GM12878 (cell line): ENCODE measurements at regions not wholly inside any gene's neighbourhood (a gene's known extent, or its start where the extent isn't known, plus 50 kb on each side); places are given as distances from the start of the nearest gene placed in this dataset.

ENCODE experiments used
- ATAC-seq: fragments of 200-7000 bp; cut with Tn5 transposase; 3 replicates; pipeline ENCODE4 v1.9.1; 2020; ENCODE audit warnings: mild to moderate bottlenecking, moderate library complexity
- BruUV-seq: library from RNA; stranded (reverse); fragments of 400-500 nt; replicated peaks from 2 replicates; lab custom pipeline; 2021; lab: Mats Ljungman, UMichigan
- CTCF ChIA-PET: fragments of 300-600 bp; sonication (Branson Sonifier 250); formaldehyde crosslinking; extraction: SDS; loops from one replicate; lab custom pipeline; 2021; ENCODE audit warnings: inconsistent platforms; lab: Yijun Ruan, JAX
- POLR2A ChIA-PET: fragments of 350-600 bp; formaldehyde crosslinking; extraction: SDS; loops from one replicate; lab custom pipeline; 2021; ENCODE audit warnings: inconsistent platforms; lab: Charles Lee
- RAD21 ChIA-PET: fragments of 300-600 bp; sonication (Branson Sonifier 250); formaldehyde crosslinking; loops from one replicate; lab custom pipeline; 2023; ENCODE audit warnings: antibody characterized with exemption; ENCODE audit not compliant: unreplicated experiment; lab: Charles Lee
- SMC1A ChIA-PET: fragments of 300-600 bp; sonication (Branson Sonifier 250); formaldehyde crosslinking; loops from one replicate; lab custom pipeline; 2023; ENCODE audit not compliant: unreplicated experiment, uncharacterized antibody; lab: Charles Lee
- DNase-seq: peaks from one replicate; pipeline ENCODE4 v3.0.0-alpha.2; 2011; ENCODE audit warnings: low read depth, low spot score
- FAIRE-seq: peaks from 3 replicates; lab custom pipeline; 2011; peaks lifted over from hg19 to GRCh38; lab: Jason Lieb, UNC
- H2AFZ ChIP-seq: 2 replicates; pipeline ENCODE4 v1.6.0; 2011; ENCODE audit warnings: low read depth, low read length, control low read depth; ENCODE audit not compliant: control insufficient read depth
- H3K27ac ChIP-seq: 2 replicates; pipeline ENCODE4 v1.5.1; 2011; ENCODE audit warnings: control low read depth; ENCODE audit not compliant: control insufficient read depth, insufficient read depth
- H3K27me3 ChIP-seq, 2 experiments: replicated peaks in 1 of 2; 2 replicates each; pipeline versions ENCODE4 v1.6.0 to v1.6.1; 2011; ENCODE audit warnings: low read length in 1 of 2; ENCODE audit not compliant: control insufficient read depth in 2 of 2, insufficient read depth in 2 of 2
- H3K36me3 ChIP-seq, 2 experiments: 2 replicates each; pipeline ENCODE4 v1.5.1; 2011; ENCODE audit warnings: low read length in 1 of 2; ENCODE audit not compliant: control insufficient read depth in 2 of 2, insufficient read depth in 2 of 2
- H3K4me1 ChIP-seq: 2 replicates; pipeline ENCODE4 v1.6.1; 2011; ENCODE audit warnings: mild to moderate bottlenecking, low read length, moderate library complexity, mixed read lengths; ENCODE audit not compliant: control insufficient read depth, insufficient read depth
- H3K4me2 ChIP-seq: 2 replicates; pipeline ENCODE4 v1.6.0; 2011; ENCODE audit warnings: control low read depth; ENCODE audit not compliant: control insufficient read depth, insufficient read depth
- H3K4me3 ChIP-seq: fragments of 200-600 bp; sonication (generic); 2 replicates; pipeline ENCODE4 v1.5.1; 2016
- H3K79me2 ChIP-seq: 2 replicates; pipeline ENCODE4 v1.6.0; 2011; ENCODE audit warnings: low read length; ENCODE audit not compliant: control insufficient read depth, insufficient read depth
- H3K9ac ChIP-seq: 2 replicates; pipeline ENCODE4 v1.8.0; 2011; ENCODE audit warnings: low read length, control low read depth, mixed read lengths; ENCODE audit not compliant: control insufficient read depth, insufficient read depth
- H3K9me3 ChIP-seq: replicated peaks from 3 replicates; pipeline ENCODE4 v1.5.1; 2011; ENCODE audit warnings: mild to moderate bottlenecking, low read length; ENCODE audit not compliant: control insufficient read depth, insufficient read depth
- H4K20me1 ChIP-seq: 2 replicates; pipeline ENCODE4 v1.6.0; 2011; ENCODE audit not compliant: control insufficient read depth, insufficient read depth
- CBX5 ChIP-seq: sonication (generic); IDR thresholded peaks from 2 replicates; pipeline ENCODE4 v1.6.1; 2016; ENCODE audit warnings: low read depth, moderate library complexity, mild to moderate bottlenecking, inconsistent platforms
- DPF2 ChIP-seq: fragments of 450-650 bp; IDR thresholded peaks from 2 replicates; pipeline ENCODE4 v1.6.1; 2017; ENCODE audit warnings: mild to moderate bottlenecking
- EGR1 ChIP-seq, 2 experiments: IDR thresholded peaks; 1 replicate in 1 of 2; 2 replicates in 1 of 2; pipeline ENCODE4 v1.6.1; 2011 to 2012; ENCODE audit warnings: low read depth in 2 of 2, low read length in 2 of 2, borderline replicate concordance in 1 of 2, mild to moderate bottlenecking in 1 of 2, moderate library complexity in 1 of 2
- FOXK2 ChIP-seq: fragments of 450-650 bp; IDR thresholded peaks from 2 replicates; pipeline ENCODE4 v1.6.1; 2017; ENCODE audit warnings: mild to moderate bottlenecking, moderate library complexity
- FOXM1 ChIP-seq: IDR thresholded peaks from 2 replicates; pipeline ENCODE4 v1.6.1; 2012; ENCODE audit warnings: low read depth, mild to moderate bottlenecking, inconsistent platforms, low read length, moderate library complexity
- JUNB ChIP-seq: IDR thresholded peaks from 2 replicates; pipeline ENCODE4 v1.6.1; 2016; ENCODE audit warnings: antibody characterized with exemption, mild to moderate bottlenecking
- MEF2B ChIP-seq: fragments of 450-650 bp; IDR thresholded peaks from 2 replicates; pipeline ENCODE4 v1.6.1; 2018; ENCODE audit warnings: mild to moderate bottlenecking, moderate library complexity; ENCODE audit not compliant: partially characterized antibody, poor library complexity, severe bottlenecking
- NBN ChIP-seq: fragments of 450-650 bp; IDR thresholded peaks from 2 replicates; pipeline ENCODE4 v1.6.1; 2016
- STAT1 ChIP-seq: fragments of 450-650 bp; conservative IDR thresholded peaks from 2 replicates; pipeline ENCODE4 v1.6.1; 2014; ENCODE audit warnings: antibody characterized with exemption, mild to moderate bottlenecking
- TCF7 ChIP-seq: IDR thresholded peaks from 2 replicates; pipeline ENCODE4 v1.6.1; 2014; ENCODE audit warnings: antibody characterized with exemption, borderline replicate concordance
- WGBS: methylation state at CpG from one replicate; pipeline ENCODE4 v1.1.6; 2016; ENCODE audit warnings: low lambda C conversion rate; ENCODE audit not compliant: insufficient replicate concordance, insufficient coverage; ENCODE audit errors: missing lambda C conversion rate; 5-methylcytosine and 5-hydroxymethylcytosine counted together
- in situ Hi-C: fragments of 300-500 bp; cut with MboI; formaldehyde crosslinking; loops from 9 replicates; pipeline ENCODE4 v1.14.3; 2018; ENCODE audit warnings: mixed read lengths
- intact Hi-C: fragments of 100-400 bp; cut with micrococcal nuclease; formaldehyde crosslinking; loops from one replicate; pipeline ENCODE4 v1.14.2; 2022; ENCODE audit not compliant: unreplicated experiment
- TF ChIP-seq, protein P1 (sequence below): fragments of 150-350 bp; IDR thresholded peaks from 2 replicates; pipeline ENCODE4 v1.6.1; 2014; ENCODE audit warnings: mild to moderate bottlenecking, low read depth, low read length
- TF ChIP-seq, protein P2 (sequence below): IDR thresholded peaks from 2 replicates; pipeline ENCODE4 v1.6.1; 2012; ENCODE audit warnings: low read depth, low read length, improper control_type of control experiment
- TF ChIP-seq, protein P3 (sequence below): fragments of 450-650 bp; formaldehyde crosslinking; IDR thresholded peaks from 2 replicates; pipeline ENCODE4 v1.5.0; 2022; ENCODE audit warnings: mild to moderate bottlenecking, missing genetic modification characterization
- TF ChIP-seq, protein P4 (sequence below): fragments of 450-650 bp; conservative IDR thresholded peaks from 2 replicates; pipeline ENCODE4 v1.6.1; 2017; ENCODE audit warnings: mild to moderate bottlenecking, moderate library complexity

DNA sequence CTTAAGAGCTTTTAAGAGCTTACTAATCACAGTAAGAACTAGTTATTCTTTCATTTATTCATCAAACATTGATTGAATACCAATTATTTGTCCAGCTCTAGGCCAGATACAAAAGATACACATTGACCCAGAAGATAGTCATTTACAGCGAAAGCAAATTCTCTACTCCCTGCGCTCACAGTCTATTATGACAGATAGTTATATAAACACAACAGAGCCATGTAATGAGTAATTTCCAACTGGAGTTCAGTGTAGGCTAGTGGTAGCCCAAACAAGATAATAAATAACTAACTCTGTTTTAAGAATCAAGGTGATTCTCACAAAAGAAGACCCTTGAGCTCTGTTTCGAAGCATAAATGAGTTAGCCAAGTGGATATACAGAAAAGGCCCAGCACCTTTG is 397.8 kb upstream of the TLE4 start:
- Histone ChIP-seq H3K4me3 (no peak overlapping the region), H3K27me3 (no peaks in the 10 kb centered on the region), H3K79me2 (no peaks in the 10 kb centered on the region), H3K4me2 (no peak overlapping the region), H3K4me1 (no peaks in the 10 kb centered on the region), H3K27ac (no peak overlapping the region), H3K36me3 (no peaks in the 10 kb centered on the region), H3K9me3 (no peaks in the 10 kb centered on the region), H2AFZ (no peak overlapping the region), H3K9ac (no peak overlapping the region), H4K20me1 (no peaks in the 10 kb centered on the region)
- DNase-seq (no peak), ATAC-seq (no peak), FAIRE-seq (no peak)
- in situ Hi-C loops (no loop called here), intact Hi-C loops (no loop called here)
- SMC1A ChIA-PET = no interaction called here
- RAD21 ChIA-PET = no interaction called here
- POLR2A ChIA-PET = no interaction called here
- WGBS = 70% methylated on average over 3 of the region's 3 CpGs
- BruUV-seq = no TSS peak
- CTCF ChIA-PET = no interaction called here
- TF ChIP-seq, protein P1, sequence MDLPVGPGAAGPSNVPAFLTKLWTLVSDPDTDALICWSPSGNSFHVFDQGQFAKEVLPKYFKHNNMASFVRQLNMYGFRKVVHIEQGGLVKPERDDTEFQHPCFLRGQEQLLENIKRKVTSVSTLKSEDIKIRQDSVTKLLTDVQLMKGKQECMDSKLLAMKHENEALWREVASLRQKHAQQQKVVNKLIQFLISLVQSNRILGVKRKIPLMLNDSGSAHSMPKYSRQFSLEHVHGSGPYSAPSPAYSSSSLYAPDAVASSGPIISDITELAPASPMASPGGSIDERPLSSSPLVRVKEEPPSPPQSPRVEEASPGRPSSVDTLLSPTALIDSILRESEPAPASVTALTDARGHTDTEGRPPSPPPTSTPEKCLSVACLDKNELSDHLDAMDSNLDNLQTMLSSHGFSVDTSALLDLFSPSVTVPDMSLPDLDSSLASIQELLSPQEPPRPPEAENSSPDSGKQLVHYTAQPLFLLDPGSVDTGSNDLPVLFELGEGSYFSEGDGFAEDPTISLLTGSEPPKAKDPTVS = no peak
- TF ChIP-seq FOXM1 = no peak
- TF ChIP-seq, protein P2, sequence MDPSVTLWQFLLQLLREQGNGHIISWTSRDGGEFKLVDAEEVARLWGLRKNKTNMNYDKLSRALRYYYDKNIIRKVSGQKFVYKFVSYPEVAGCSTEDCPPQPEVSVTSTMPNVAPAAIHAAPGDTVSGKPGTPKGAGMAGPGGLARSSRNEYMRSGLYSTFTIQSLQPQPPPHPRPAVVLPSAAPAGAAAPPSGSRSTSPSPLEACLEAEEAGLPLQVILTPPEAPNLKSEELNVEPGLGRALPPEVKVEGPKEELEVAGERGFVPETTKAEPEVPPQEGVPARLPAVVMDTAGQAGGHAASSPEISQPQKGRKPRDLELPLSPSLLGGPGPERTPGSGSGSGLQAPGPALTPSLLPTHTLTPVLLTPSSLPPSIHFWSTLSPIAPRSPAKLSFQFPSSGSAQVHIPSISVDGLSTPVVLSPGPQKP = no peak
- TF ChIP-seq FOXK2 = no peak
- no peak for TF ChIP-seq TCF7
- TF ChIP-seq NBN = no peak
- no peak for TF ChIP-seq DPF2
- TF ChIP-seq, protein P3, sequence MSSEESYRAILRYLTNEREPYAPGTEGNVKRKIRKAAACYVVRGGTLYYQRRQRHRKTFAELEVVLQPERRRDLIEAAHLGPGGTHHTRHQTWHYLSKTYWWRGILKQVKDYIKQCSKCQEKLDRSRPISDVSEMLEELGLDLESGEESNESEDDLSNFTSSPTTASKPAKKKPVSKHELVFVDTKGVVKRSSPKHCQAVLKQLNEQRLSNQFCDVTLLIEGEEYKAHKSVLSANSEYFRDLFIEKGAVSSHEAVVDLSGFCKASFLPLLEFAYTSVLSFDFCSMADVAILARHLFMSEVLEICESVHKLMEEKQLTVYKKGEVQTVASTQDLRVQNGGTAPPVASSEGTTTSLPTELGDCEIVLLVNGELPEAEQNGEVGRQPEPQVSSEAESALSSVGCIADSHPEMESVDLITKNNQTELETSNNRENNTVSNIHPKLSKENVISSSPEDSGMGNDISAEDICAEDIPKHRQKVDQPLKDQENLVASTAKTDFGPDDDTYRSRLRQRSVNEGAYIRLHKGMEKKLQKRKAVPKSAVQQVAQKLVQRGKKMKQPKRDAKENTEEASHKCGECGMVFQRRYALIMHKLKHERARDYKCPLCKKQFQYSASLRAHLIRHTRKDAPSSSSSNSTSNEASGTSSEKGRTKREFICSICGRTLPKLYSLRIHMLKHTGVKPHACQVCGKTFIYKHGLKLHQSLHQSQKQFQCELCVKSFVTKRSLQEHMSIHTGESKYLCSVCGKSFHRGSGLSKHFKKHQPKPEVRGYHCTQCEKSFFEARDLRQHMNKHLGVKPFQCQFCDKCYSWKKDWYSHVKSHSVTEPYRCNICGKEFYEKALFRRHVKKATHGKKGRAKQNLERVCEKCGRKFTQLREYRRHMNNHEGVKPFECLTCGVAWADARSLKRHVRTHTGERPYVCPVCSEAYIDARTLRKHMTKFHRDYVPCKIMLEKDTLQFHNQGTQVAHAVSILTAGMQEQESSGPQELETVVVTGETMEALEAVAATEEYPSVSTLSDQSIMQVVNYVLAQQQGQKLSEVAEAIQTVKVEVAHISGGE (CRISPR knock-in tag) = no peak
- no peak for TF ChIP-seq STAT1
- TF ChIP-seq CBX5 = no peak
- TF ChIP-seq JUNB = no peak
- TF ChIP-seq, protein P4, sequence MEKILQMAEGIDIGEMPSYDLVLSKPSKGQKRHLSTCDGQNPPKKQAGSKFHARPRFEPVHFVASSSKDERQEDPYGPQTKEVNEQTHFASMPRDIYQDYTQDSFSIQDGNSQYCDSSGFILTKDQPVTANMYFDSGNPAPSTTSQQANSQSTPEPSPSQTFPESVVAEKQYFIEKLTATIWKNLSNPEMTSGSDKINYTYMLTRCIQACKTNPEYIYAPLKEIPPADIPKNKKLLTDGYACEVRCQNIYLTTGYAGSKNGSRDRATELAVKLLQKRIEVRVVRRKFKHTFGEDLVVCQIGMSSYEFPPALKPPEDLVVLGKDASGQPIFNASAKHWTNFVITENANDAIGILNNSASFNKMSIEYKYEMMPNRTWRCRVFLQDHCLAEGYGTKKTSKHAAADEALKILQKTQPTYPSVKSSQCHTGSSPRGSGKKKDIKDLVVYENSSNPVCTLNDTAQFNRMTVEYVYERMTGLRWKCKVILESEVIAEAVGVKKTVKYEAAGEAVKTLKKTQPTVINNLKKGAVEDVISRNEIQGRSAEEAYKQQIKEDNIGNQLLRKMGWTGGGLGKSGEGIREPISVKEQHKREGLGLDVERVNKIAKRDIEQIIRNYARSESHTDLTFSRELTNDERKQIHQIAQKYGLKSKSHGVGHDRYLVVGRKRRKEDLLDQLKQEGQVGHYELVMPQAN = no peak
- no peak for TF ChIP-seq MEF2B
- no peak for TF ChIP-seq EGR1 (IDR thresholded peaks at IDR 0.05; ENCODE audit: borderline replicate concordance in 1 of 2, low read depth in 2 of 2, low read length in 2 of 2)
